Stimulated activated CD4-positive, alpha-beta T cell treated with anti-CD3 and anti-CD28 coated beads, Interleukin-1b, Interleukin-23, amount 100 ng/mL, for 48 hours (primary cell): ENCODE measurements at regions not wholly inside any gene's neighbourhood (a gene's known extent, or its start where the extent isn't known, plus 50 kb on each side); places are given as distances from the start of the nearest gene placed in this dataset.

Source experiments
- DNase-seq: peaks from one replicate; pipeline ENCODE4 v3.0.0-alpha.2; 2020

DNA sequence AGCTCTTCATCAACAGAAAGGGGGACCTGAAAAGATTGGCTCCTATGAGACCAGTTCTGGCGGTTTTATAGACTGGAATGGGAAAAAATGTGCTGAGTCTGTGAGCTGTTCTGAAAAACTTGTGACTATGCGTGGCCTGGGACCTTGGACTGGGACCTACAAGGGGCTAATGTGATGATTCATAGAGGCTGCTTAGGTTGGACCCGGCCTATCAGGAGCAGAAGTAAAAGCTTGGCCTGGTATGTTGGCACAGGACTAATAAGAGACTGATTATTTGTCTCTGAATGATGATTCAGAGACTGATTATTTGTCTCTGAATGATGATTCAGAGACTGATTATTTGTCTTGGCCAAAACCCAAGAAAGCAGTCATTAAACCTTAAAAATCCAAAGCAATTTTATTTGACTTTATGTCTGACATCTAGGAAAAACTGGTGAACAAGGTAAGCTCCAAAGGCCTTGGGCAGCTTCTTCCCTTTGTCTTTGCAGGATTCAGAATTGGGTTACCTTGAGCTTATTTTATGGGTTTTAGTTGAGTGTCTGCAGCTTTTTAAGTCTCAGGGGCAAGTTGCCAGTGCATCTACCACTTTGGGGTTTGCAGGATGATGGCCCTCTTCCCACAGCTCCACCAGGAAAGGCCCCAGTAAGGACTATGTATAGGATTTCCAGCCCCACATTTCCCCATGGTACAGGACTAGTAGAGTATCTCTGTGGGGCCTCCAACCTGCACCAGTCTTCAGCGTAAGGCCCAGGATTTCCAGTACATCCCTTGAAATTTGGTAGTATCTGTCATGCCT lies 390.3 kb downstream of the KDM5D start:
- no peak for DNase-seq

DNA sequence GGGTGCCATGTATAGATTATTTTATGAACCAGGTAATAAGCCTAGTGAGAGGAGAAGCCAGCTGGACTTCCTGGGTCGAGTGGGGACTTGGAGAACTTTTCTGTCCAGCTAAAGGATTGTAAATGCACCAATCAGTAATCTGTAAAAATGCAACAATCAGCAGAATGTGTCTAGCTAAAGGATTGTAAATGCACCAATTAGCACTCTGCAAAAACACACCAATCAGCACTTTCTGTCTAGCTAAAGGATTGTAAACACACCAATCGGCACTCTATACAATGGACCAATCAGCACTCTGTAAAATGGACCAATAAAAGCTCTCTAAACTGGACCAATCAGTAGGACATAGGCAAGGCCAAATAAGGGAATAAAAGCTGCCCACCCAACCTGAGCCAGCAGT lies 392.9 kb downstream of the KDM5D start:
- DNase-seq = no peak

GRCh38 chrY:19321701-19322100 lies 422.8 kb downstream of the KDM5D start:
- no peak for DNase-seq

DNA sequence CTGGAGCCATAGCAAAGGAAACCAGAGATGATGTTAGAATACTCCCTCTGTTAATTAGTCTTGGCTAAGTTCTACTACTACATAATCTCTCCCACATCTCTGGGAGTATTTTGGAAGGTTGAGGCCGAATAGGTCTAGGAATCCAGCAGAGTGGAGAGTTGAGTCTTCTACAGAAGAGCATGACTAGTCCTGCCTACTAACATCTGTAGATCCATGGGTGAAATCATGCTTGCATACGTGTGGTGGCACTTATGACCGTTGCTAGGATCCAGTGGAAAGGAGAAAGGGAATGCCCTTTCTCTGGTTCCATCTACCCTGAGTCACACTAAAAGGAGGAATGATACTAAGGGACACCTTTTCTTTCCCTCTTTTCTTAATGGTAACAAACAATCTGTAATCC lies 425.4 kb downstream of the KDM5D start:
- DNase-seq = no peak

DNA sequence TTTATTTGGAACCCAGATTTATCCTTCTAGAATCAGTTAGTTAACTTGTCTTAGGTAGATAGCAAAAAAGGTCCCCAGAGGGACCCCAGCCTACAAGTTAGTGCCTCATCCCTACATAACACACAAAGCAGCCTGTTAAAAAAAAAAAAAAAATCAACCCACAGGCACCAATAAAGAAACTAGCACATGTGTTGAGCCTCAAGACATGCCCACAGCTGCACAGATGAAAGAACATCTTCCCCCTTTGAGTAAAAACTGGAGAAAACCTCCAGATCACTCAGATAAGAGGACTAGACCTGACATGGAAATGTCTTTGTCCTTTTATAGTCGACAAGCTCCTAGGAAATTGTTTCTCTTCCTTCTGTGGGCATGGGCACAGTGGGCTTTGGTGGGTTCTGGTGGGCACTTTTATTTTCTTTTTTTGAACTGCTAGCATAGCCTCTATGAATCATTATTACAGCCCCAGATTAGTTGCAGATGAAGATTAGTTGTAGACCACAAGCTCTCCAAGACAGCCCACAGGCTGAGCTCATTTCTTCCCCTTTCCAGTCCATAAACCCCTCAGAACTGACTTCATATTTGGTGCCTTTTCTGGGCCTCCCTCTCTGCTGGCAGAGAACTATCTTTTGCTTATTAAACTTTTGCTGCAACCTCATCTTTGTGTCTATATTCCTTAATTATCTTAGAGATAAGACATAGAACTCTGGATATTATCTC lies 427.1 kb downstream of the KDM5D start:
- DNase-seq = no peak

GRCh38 chrY:19307627-19308026 lies 436.9 kb downstream of the KDM5D start:
- DNase-seq = no peak

DNA sequence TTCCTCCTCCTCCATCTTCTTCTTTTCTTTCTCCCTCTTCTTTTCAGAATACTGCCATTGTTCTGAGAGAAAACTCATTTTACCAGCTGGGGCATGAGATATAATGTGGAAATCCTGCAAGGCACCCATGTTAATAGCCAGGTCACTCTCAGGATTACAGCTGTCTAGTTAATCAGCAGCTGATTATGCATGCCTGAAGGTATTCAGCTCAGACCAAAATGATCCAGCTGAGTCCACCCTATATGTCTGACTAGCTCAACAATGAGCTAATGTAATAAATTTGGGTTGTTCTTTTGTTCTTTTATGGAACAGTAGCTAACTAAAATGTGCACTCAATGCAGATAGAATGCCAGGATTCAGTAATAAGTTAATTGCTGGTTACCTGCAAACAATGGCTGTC lies 441.4 kb downstream of the KDM5D start:
- DNase-seq = no peak

- no peak for DNase-seq
These were observed 453.6 kb downstream of the KDM5D start for GRCh38 chrY:19290925-19291324.

- DNase-seq = no peak
These were observed 470.4 kb downstream of the KDM5D start for GRCh38 chrY:19274076-19274475.

GRCh38 chrY:19268331-19268730 lies 476.2 kb downstream of the KDM5D start:
- DNase-seq = no peak

GRCh38 chrY:19265404-19265803 lies 479.1 kb downstream of the KDM5D start:
- no peak for DNase-seq

- DNase-seq = no peak
These were observed 482.2 kb downstream of the KDM5D start for GRCh38 chrY:19262310-19262709.

DNA sequence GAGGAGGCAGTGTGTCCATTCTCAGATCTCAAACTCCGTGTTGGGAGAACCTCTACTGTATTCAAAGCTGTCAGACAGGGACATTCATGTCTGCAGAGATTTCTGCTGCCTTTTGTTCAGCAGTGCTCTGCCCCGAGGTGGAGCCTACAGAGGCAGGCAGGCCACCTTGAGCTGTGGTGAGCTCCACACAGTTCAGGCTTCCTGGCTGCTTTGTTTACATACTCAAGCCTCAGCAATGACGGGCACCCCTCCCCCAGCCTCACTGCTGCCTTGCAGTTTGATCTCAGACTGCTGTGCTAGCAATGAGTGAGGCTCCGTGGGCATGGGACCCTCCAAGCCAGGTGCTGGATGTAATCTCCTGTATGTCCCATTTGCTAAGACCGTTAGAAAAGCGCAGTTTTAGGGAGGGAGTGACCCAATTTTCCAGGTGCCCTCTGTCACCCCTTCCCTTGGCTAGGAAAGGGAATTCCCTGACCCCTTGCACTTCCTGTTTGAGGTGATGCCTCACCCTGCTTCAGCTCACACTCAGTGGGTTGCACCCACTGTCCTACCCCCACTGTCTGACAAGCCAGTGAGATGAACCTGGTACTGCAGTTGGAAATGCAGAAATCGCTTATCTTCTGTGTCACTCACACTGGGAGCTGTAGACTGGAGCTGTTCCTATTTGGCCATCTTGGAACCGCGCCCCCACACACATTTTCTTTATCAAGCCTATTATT lies 458.9 kb upstream of the HSFY2 start:
- DNase-seq = peak; percentile 3

GRCh38 chrY:19220784-19221183 lies 447.2 kb upstream of the HSFY2 start:
- no peak for DNase-seq

DNA sequence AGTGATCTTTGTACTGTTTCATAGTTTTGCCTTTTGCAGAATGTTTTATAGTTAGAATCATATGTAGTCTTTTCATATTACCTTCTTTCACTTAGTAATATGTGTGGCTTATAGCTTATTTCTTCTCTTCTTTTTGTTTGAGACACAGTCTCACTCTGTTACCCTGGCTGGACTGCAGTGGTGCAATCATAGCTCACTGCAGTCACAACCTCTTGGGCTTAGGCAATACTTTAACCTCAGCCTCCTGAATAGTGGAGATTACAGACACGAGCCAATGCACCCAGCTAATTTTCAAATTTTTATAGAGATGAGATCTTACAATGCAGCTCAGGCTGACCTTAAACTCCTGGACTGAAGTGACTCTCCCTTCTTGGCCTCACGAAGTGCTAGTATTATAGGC lies 435.4 kb upstream of the HSFY2 start:
- no peak for DNase-seq

GRCh38 chrY:19207048-19207447 lies 433.5 kb upstream of the HSFY2 start:
- DNase-seq = no peak

- DNase-seq = no peak
These were observed 407.3 kb upstream of the HSFY2 start for GRCh38 chrY:19180824-19181223.

DNA sequence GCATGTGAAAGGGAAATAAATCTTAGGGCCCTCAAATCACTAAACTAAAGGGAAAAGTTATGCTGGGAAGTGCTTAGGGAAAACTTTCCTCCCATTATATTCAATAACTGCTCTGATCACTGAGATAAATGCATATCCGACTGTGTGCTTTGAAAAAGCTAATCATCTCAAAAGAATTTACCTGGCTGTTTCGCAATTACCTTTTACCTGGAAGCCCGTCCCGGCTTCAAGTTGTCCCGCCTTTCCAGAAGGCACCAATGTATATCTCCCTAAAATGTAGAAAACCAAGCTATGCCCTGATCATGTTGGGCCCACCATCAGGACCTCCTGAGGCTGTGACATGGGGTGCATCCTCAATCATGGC lies 394.6 kb upstream of the HSFY2 start:
- no peak for DNase-seq

DNA sequence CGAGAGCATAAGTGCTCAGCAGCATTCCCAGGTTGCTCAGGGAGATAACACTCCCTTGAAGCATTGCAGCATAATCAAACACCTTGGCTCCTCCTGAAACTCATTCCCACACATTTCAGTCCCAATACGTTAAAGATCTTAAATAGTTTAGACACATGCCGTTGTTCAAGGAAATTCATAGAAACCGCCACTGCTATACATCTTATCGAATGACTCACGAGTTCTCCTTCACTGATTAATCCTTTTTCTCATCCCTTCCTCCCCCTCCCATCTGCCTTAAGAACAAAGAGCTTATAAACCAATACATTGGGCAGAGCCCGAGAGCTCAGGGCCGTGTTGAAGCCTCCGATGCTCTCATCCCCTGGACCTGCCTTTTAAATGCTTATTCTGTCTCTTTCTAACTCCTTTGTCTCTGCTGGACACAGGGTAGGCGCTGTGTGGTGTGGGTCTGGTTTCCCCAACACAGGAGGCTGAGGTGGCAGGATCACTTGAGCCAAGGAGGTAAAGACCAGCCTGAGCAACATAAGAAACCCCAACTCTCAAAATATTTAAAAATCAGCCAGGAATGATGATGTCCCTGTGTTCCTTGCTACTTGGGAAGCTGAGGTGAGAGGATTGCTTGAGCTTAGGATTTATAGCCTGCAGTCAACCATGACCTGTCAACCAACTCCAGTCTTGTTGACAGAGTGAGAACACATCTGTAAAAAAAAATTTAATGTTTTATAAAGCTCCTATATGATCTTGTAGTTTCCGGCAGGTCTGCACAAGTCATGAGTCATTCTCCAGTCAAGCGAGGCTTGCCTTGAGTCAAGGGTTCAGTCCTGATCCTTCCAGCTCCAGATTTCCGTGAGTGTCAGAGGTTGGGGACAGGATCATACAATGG lies 394.0 kb upstream of the HSFY2 start:
- no peak for DNase-seq

DNA sequence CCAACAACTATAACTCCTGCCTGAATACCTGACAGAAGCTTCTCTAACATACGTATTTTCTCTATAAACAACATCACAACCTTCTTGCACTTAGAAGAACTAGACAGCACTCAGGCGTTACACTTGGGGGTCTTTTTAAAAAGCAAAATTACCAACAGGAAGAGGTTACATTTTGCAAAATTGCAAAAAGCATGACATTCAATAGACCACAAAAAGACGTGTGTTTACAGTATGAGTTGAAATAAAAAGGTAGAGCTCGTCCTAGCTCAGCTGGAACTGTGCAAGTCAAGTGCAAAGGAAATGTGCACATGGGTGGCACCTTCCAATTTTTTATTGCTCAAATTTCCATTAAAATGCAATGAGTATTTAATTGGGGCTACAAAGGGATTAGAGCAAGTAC lies 375.2 kb upstream of the HSFY2 start:
- no peak for DNase-seq

DNA sequence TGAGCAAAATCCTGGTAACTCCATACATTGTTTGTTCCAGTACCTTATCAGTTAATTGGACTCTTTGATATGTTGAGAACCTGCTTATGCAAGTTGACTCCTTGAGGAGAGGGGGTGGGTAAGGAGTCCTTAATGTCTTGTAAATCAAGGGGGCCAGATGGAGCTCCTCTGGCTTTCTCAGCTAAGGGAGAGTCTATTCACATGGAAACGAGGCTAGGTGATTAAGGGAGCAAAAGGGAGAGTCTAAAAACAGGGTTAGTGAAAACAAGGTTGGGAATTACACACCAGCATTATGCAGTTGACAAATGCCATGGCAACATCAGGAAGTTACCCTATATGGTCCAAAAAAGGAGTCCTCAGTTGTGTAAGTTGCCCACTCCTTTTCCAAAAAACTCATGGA lies 372.8 kb upstream of the HSFY2 start:
- no peak for DNase-seq

DNA sequence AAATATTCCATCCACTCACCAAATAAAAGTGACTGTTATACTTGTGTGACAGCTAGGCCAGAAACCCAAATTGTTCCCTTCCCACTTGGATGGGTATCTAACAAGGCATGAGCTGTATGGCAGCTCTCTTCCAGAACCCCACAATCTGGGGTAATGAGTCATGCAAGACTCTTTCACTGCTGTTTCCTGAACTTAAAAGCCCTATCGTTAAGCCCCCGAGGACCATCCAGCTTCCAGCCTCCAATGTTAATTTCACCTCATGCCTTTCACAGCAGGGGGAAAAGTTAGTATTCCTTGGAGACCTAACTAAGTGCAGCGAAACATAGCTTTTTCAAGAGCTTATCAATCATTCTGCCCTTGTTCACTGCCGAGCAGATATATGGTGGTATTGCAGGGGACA lies 368.6 kb upstream of the HSFY2 start:
- no peak for DNase-seq
